ENCODE measurements at regions not wholly inside any gene's neighbourhood (a gene's known extent, or its start where the extent isn't known, plus 50 kb on each side); places are given as distances from the start of the nearest gene placed in this dataset.
"Not testable (repeated sequence)": the region's sequence is repeated elsewhere in the genome, so short reads cannot be mapped to it uniquely, and the experiment has no call there.

GRCh38 chr6:21335591-21335990, 258.0 kb upstream of the SOX4 start:
- in situ Hi-C loops (cut with MboI), result no loop called here
- no peaks in the 10 kb centered on the region for H4K20me1 ChIP-seq (ENCODE audit: insufficient read depth)
- no peak overlapping the region for H3K27ac ChIP-seq
- H3K4me1 ChIP-seq (ENCODE audit: insufficient read depth), result no peaks in the 10 kb centered on the region
- H3K36me3 ChIP-seq (ENCODE audit: low read depth), result no peaks in the 10 kb centered on the region
- H2AFZ ChIP-seq, result no peak overlapping the region
- H3K4me2 ChIP-seq (ENCODE audit: unreplicated experiment), result no peak overlapping the region
- H3K27me3 ChIP-seq (replicated peaks; ENCODE audit: insufficient read depth), result no peaks in the 10 kb centered on the region
- no peaks in the 10 kb centered on the region for H3K79me2 ChIP-seq (ENCODE audit: insufficient read depth)
- no peak for DNase-seq
- no peaks in the 10 kb centered on the region for H3K9me3 ChIP-seq (ENCODE audit: low read depth)
- no peak overlapping the region for H3K9ac ChIP-seq
- no peaks in the 10 kb centered on the region for H3K9me2 ChIP-seq (ENCODE audit: insufficient read depth)
- H3K4me3 ChIP-seq, result no peak overlapping the region
- TF ChIP-seq EZH2phosphoT487 (IDR thresholded peaks at IDR 0.05; ENCODE audit: insufficient read depth, low read depth) (no peak), EZH2 (IDR thresholded peaks at IDR 0.05; ENCODE audit: insufficient read depth, poor library complexity, severe bottlenecking) (no peak)
- no peaks in the 10 kb centered on the region for H3F3A ChIP-seq (ENCODE audit: insufficient read depth)

- H3F3A ChIP-seq (ENCODE audit: insufficient read depth), result no peaks in the 10 kb centered on the region
- H3K4me1 ChIP-seq (ENCODE audit: insufficient read depth), result no peaks in the 10 kb centered on the region
- H3K36me3 ChIP-seq (ENCODE audit: low read depth), result no peaks in the 10 kb centered on the region
- 24 to 49% methylated on average over 2 to 3 of the region's 3 CpGs for WGBS, 2 experiments (ENCODE audit: low coverage in 1 of 2, low lambda C conversion rate in 2 of 2, missing lambda C conversion rate in 2 of 2)
- in situ Hi-C loops (cut with MboI), result no loop called here
- H3K9me2 ChIP-seq (ENCODE audit: insufficient read depth), result no peaks in the 10 kb centered on the region
- H3K79me2 ChIP-seq (ENCODE audit: insufficient read depth), result no peaks in the 10 kb centered on the region
- H4K20me1 ChIP-seq (ENCODE audit: insufficient read depth), result no peaks in the 10 kb centered on the region
- H3K27ac ChIP-seq, result no peak overlapping the region
- H3K9ac ChIP-seq, result no peak overlapping the region
- TF ChIP-seq EZH2 (IDR thresholded peaks at IDR 0.05; ENCODE audit: insufficient read depth, poor library complexity, severe bottlenecking) (no peak), EZH2phosphoT487 (IDR thresholded peaks at IDR 0.05; ENCODE audit: insufficient read depth, low read depth) (no peak)
- no peak overlapping the region for H3K4me3 ChIP-seq
- no peak overlapping the region for H2AFZ ChIP-seq
- H3K27me3 ChIP-seq (replicated peaks; ENCODE audit: insufficient read depth), result no peaks in the 10 kb centered on the region
- DNase-seq, result no peak
- no peaks in the 10 kb centered on the region for H3K9me3 ChIP-seq (ENCODE audit: low read depth)
- H3K4me2 ChIP-seq (ENCODE audit: unreplicated experiment), result no peak overlapping the region
These were observed 256.3 kb upstream of the SOX4 start for GRCh38 chr6:21337263-21337662.

GRCh38 chr6:21340573-21340972, 253.0 kb upstream of the SOX4 start:
- H3K27me3 ChIP-seq (replicated peaks; ENCODE audit: insufficient read depth), result no peaks in the 10 kb centered on the region

GRCh38 chr6:21341910-21342309, 251.6 kb upstream of the SOX4 start:
- Histone ChIP-seq H3K36me3 (ENCODE audit: low read depth) (no peaks in the 10 kb centered on the region), H3K9me2 (ENCODE audit: insufficient read depth) (no peaks in the 10 kb centered on the region), H3K9me3 (ENCODE audit: low read depth) (no peaks in the 10 kb centered on the region), H3K27ac (no peak overlapping the region), H3K27me3 (replicated peaks; ENCODE audit: insufficient read depth) (no peaks in the 10 kb centered on the region), H4K20me1 (ENCODE audit: insufficient read depth) (no peaks in the 10 kb centered on the region), H3F3A (ENCODE audit: insufficient read depth) (no peaks in the 10 kb centered on the region), H3K79me2 (ENCODE audit: insufficient read depth) (no peaks in the 10 kb centered on the region), H3K4me1 (ENCODE audit: insufficient read depth) (no peaks in the 10 kb centered on the region), H3K4me3 (no peak overlapping the region), H3K9ac (no peak overlapping the region), H3K4me2 (ENCODE audit: unreplicated experiment) (no peak overlapping the region), H2AFZ (no peak overlapping the region)
- WGBS, 2 experiments (ENCODE audit: low coverage in 1 of 2, low lambda C conversion rate in 2 of 2, missing lambda C conversion rate in 2 of 2), result 78 to 86% methylated on average over 4 of the region's 4 CpGs
- in situ Hi-C loops (cut with MboI), result no loop called here
- no peak for DNase-seq
- TF ChIP-seq EZH2phosphoT487 (IDR thresholded peaks at IDR 0.05; ENCODE audit: insufficient read depth, low read depth) (no peak), EZH2 (IDR thresholded peaks at IDR 0.05; ENCODE audit: insufficient read depth, poor library complexity, severe bottlenecking) (no peak)

More at GRCh38 chr6:21340573-21340972, 253.0 kb upstream of the SOX4 start:
- H3K4me2 ChIP-seq (ENCODE audit: unreplicated experiment), result no peak overlapping the region
- no peak for DNase-seq
- no peak overlapping the region for H3K9ac ChIP-seq
- no peaks in the 10 kb centered on the region for H3K79me2 ChIP-seq (ENCODE audit: insufficient read depth)
- no peaks in the 10 kb centered on the region for H3K4me1 ChIP-seq (ENCODE audit: insufficient read depth)
- 59 to 65% methylated on average over 3 of the region's 3 CpGs for WGBS, 2 experiments (ENCODE audit: low coverage in 1 of 2, low lambda C conversion rate in 2 of 2, missing lambda C conversion rate in 2 of 2)
- no peaks in the 10 kb centered on the region for H3K9me3 ChIP-seq (ENCODE audit: low read depth)
- H3K27ac ChIP-seq, result no peak overlapping the region
- no peak overlapping the region for H2AFZ ChIP-seq
- TF ChIP-seq EZH2 (IDR thresholded peaks at IDR 0.05; ENCODE audit: insufficient read depth, poor library complexity, severe bottlenecking), result no peak
- TF ChIP-seq EZH2phosphoT487 (IDR thresholded peaks at IDR 0.05; ENCODE audit: insufficient read depth, low read depth), result no peak
- H3K4me3 ChIP-seq, result no peak overlapping the region
- H3F3A ChIP-seq (ENCODE audit: insufficient read depth), result no peaks in the 10 kb centered on the region
- in situ Hi-C loops (cut with MboI), result no loop called here
- H4K20me1 ChIP-seq (ENCODE audit: insufficient read depth), result no peaks in the 10 kb centered on the region
- H3K9me2 ChIP-seq (ENCODE audit: insufficient read depth), result no peaks in the 10 kb centered on the region
- H3K36me3 ChIP-seq (ENCODE audit: low read depth), result no peaks in the 10 kb centered on the region

- Histone ChIP-seq H3K4me3 (no peak overlapping the region), H3K9ac (no peak overlapping the region), H3K79me2 (ENCODE audit: insufficient read depth) (no peaks in the 10 kb centered on the region), H3K27ac (no peak overlapping the region), H3K9me3 (ENCODE audit: low read depth) (no peaks in the 10 kb centered on the region), H2AFZ (no peak overlapping the region), H3K4me1 (ENCODE audit: insufficient read depth) (no peaks in the 10 kb centered on the region), H3K27me3 (replicated peaks; ENCODE audit: insufficient read depth) (no peaks in the 10 kb centered on the region), H3K36me3 (ENCODE audit: low read depth) (no peaks in the 10 kb centered on the region), H4K20me1 (ENCODE audit: insufficient read depth) (no peaks in the 10 kb centered on the region), H3K4me2 (ENCODE audit: unreplicated experiment) (no peak overlapping the region), H3K9me2 (ENCODE audit: insufficient read depth) (no peaks in the 10 kb centered on the region), H3F3A (ENCODE audit: insufficient read depth) (no peaks in the 10 kb centered on the region)
- TF ChIP-seq EZH2phosphoT487 (IDR thresholded peaks at IDR 0.05; ENCODE audit: insufficient read depth, low read depth) (no peak), EZH2 (IDR thresholded peaks at IDR 0.05; ENCODE audit: insufficient read depth, poor library complexity, severe bottlenecking) (no peak)
- no peak for DNase-seq
- WGBS, 2 experiments (ENCODE audit: low coverage in 1 of 2, low lambda C conversion rate in 2 of 2, missing lambda C conversion rate in 2 of 2), result 77 to 78% methylated on average over 8 of the region's 8 CpGs
- in situ Hi-C loops (cut with MboI), result no loop called here
These were observed 251.1 kb upstream of the SOX4 start for GRCh38 chr6:21342501-21342900.

- H3K4me3 ChIP-seq; H3F3A ChIP-seq (ENCODE audit: insufficient read depth); H3K4me2 ChIP-seq (ENCODE audit: unreplicated experiment); H3K9ac ChIP-seq; H3K79me2 ChIP-seq (ENCODE audit: insufficient read depth); H2AFZ ChIP-seq; H3K9me3 ChIP-seq (ENCODE audit: low read depth); DNase-seq; H3K9me2 ChIP-seq (ENCODE audit: insufficient read depth); H3K36me3 ChIP-seq (ENCODE audit: low read depth); H3K27me3 ChIP-seq (replicated peaks; ENCODE audit: insufficient read depth); H4K20me1 ChIP-seq (ENCODE audit: insufficient read depth); H3K4me1 ChIP-seq (ENCODE audit: insufficient read depth); H3K27ac ChIP-seq; in situ Hi-C loops (cut with MboI): not testable (repeated sequence)
- 94 to 100% methylated on average over 1 of the region's 1 CpG for WGBS, 2 experiments (ENCODE audit: low coverage in 1 of 2, low lambda C conversion rate in 2 of 2, missing lambda C conversion rate in 2 of 2)
These were observed 247.8 kb upstream of the SOX4 start for GRCh38 chr6:21345704-21346103.

All from GM23248 (cell line).